A549 (cell line): ENCODE measurements at regions not wholly inside any gene's neighbourhood (a gene's known extent, or its start where the extent isn't known, plus 50 kb on each side); places are given as distances from the start of the nearest gene placed in this dataset.

ENCODE experiments used
- BCL3 ChIP-seq: fragments of >200 bp; sonication (Bioruptor Twin); formaldehyde crosslinking; IDR thresholded peaks from 3 replicates; pipeline ENCODE4 v1.6.1; 2016
- CBX2 ChIP-seq: fragments of 200-600 bp; sonication (generic); IDR thresholded peaks from 2 replicates; pipeline ENCODE4 v1.6.1; 2016; ENCODE audit warnings: low read depth, mild to moderate bottlenecking, borderline replicate concordance
- CTCF ChIP-seq: fragments of >200 bp; sonication (Bioruptor Twin); formaldehyde crosslinking; IDR thresholded peaks from 3 replicates; pipeline ENCODE4 v1.5.1; 2016
- GATA3 ChIP-seq: IDR thresholded peaks from 2 replicates; pipeline ENCODE4 v1.6.1; 2012; ENCODE audit warnings: borderline replicate concordance
- KDM1A ChIP-seq: fragments of 200-600 bp; sonication (generic); IDR thresholded peaks from 2 replicates; pipeline ENCODE4 v1.6.1; 2016; ENCODE audit warnings: low read depth, mild to moderate bottlenecking
- MAX ChIP-seq: IDR thresholded peaks from 2 replicates; pipeline ENCODE4 v1.6.1; 2012
- MYC ChIP-seq: IDR thresholded peaks from 2 replicates; pipeline ENCODE4 v1.6.1; 2012; ENCODE audit warnings: mild to moderate bottlenecking, inconsistent platforms, low read length, improper control_type of control experiment, borderline replicate concordance
- POLR2A ChIP-seq: IDR thresholded peaks from 2 replicates; pipeline ENCODE4 v1.6.1; 2012; ENCODE audit warnings: mild to moderate bottlenecking, low read length
- SREBF2 ChIP-seq: fragments of 450-650 bp; IDR thresholded peaks from 2 replicates; pipeline ENCODE4 v1.6.1; 2014; ENCODE audit warnings: mild to moderate bottlenecking, moderate library complexity
- TP53 ChIP-seq: fragments of 250-450 bp; sonication (Bioruptor Pico); IDR thresholded peaks from 2 replicates; pipeline ENCODE4 v1.5.0; 2021; ENCODE audit warnings: mild to moderate bottlenecking, moderate library complexity
- ZNF302 ChIP-seq: fragments of 250-450 bp; sonication (Bioruptor Pico); IDR thresholded peaks from 2 replicates; pipeline ENCODE4 v1.9.0; 2021; ENCODE audit warnings: inconsistent platforms, mild to moderate bottlenecking, moderate library complexity

- TF ChIP-seq CTCF (no peak), BCL3 (no peak), TP53 (CRISPR knock-in tag) (no peak), MYC (no peak), KDM1A (no peak), SREBF2 (no peak), CBX2 (no peak), MAX (no peak), ZNF302 (CRISPR knock-in tag) (no peak), POLR2A (no peak), GATA3 (no peak)
Measured at GRCh38 chr17:26963163-26963503, 330.8 kb upstream of the WSB1 start.
